MG63 (cell line): ENCODE measurements at regions not wholly inside any gene's neighbourhood (a gene's known extent, or its start where the extent isn't known, plus 50 kb on each side); places are given as distances from the start of the nearest gene placed in this dataset.

Experiments
- DNase-seq: peaks from one replicate; pipeline ENCODE4 v3.0.0-alpha.2; 2020
- H3K27me3 ChIP-seq: fragments of 250-450 bp; sonication (Bioruptor Pico); 2 replicates; pipeline ENCODE4 v1.5.1; 2020; ENCODE audit warnings: mild to moderate bottlenecking, moderate library complexity
- H3K36me3 ChIP-seq: fragments of 250-450 bp; sonication (Bioruptor Pico); 2 replicates; pipeline ENCODE4 v1.5.1; 2020; ENCODE audit warnings: mild to moderate bottlenecking, moderate library complexity
- H3K4me3 ChIP-seq: fragments of 250-450 bp; sonication (Bioruptor Pico); 2 replicates; pipeline ENCODE4 v1.5.1; 2020; ENCODE audit warnings: mild to moderate bottlenecking, moderate library complexity
- H3K9me3 ChIP-seq: fragments of 250-450 bp; sonication (Bioruptor Pico); 2 replicates; pipeline ENCODE4 v1.5.1; 2020; ENCODE audit warnings: mild to moderate bottlenecking, moderate library complexity

DNA sequence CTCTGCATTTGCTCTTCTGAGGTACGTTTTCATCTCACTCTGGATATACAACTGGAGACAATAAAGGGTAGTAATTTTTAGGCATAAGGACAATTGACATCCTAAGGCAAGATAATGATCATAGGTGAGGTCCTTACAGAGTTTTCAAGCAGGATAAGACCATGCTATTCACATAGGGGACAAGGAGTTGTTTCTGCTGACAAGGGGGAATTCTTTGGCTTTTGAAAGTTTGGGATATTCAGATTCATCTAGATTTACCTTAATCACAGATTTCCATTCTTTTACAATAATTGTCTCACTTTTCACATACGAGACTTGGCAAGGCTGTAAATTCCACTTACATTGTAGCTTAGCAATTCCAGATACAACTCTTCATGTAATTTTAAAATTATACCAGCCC, 256.2 kb downstream of the AASDHPPT start:
- Histone ChIP-seq H3K4me3 (no peak overlapping the region), H3K27me3 (no peaks in the 10 kb centered on the region), H3K36me3 (no peaks in the 10 kb centered on the region), H3K9me3 (no peaks in the 10 kb centered on the region)
- DNase-seq = no peak

DNA sequence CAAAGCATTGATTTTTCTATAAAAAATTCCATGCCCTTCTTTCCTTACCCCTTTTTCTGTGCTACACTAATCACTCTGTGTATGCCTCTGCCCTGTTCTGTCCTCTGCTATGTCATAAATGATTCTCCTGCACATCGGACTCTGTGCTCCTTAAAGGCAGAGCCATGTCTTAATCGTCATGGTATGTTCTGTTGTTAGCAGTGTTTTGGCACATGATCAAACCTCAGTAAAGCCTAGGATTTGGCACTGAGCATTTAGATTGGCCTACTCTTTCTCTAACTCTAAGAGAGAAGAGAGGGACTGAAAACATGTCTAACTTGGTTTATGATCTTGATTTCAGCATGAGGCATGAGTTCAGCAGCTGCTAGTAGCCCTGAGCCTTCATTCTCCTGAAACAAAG, 266.9 kb downstream of the AASDHPPT start:
- Histone ChIP-seq H3K9me3 (no peaks in the 10 kb centered on the region), H3K36me3 (no peaks in the 10 kb centered on the region), H3K4me3 (no peak overlapping the region), H3K27me3 (no peaks in the 10 kb centered on the region)
- no peak for DNase-seq

DNA sequence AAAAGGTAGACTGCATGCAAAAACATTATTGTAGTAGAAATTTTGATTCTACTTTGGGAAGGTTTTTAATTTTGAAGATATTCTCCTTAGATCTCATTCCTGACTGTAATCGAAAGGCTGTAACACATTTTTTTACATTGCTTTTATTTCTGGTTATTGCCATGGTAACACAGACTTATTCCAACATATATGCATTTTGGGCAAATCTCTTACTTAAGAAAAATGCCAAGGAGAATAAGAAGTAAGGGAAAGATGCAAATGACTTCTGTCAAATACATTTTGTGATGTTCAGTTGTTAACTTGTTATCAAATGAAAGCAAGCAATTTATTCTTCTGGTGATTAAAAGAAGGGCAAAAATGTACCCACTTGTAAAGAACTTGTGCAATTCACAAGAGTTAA, 267.5 kb downstream of the AASDHPPT start:
- Histone ChIP-seq H3K27me3 (no peaks in the 10 kb centered on the region), H3K4me3 (no peak overlapping the region), H3K9me3 (no peaks in the 10 kb centered on the region), H3K36me3 (no peaks in the 10 kb centered on the region)
- no peak for DNase-seq

- no peaks in the 10 kb centered on the region for H3K27me3 ChIP-seq
- no peak for DNase-seq
- peaks cover 5% of the 10 kb centered on the region; the same call in 1 of the 2 replicates for H3K9me3 ChIP-seq
- H3K4me3 ChIP-seq = no peak overlapping the region
- H3K36me3 ChIP-seq = no peaks in the 10 kb centered on the region
Observed at GRCh38 chr11:106353031-106353430, 275.6 kb downstream of the AASDHPPT start.

- Histone ChIP-seq H3K4me3 (no peak overlapping the region), H3K27me3 (no peaks in the 10 kb centered on the region), H3K36me3 (no peaks in the 10 kb centered on the region), H3K9me3 (no peaks in the 10 kb centered on the region; the same call in 1 of the 2 replicates)
- no peak for DNase-seq
Observed at GRCh38 chr11:106369224-106369623, 291.8 kb downstream of the AASDHPPT start.

- Histone ChIP-seq H3K9me3 (no peaks in the 10 kb centered on the region), H3K4me3 (no peak overlapping the region), H3K36me3 (no peaks in the 10 kb centered on the region), H3K27me3 (no peaks in the 10 kb centered on the region)
- no peak for DNase-seq
Observed at GRCh38 chr11:106378513-106379179, 301.2 kb downstream of the AASDHPPT start.

GRCh38 chr11:106379265-106379664, 301.8 kb downstream of the AASDHPPT start:
- H3K36me3 ChIP-seq = no peaks in the 10 kb centered on the region
- no peaks in the 10 kb centered on the region for H3K27me3 ChIP-seq
- no peak for DNase-seq
- H3K9me3 ChIP-seq = no peaks in the 10 kb centered on the region
- H3K4me3 ChIP-seq = no peak overlapping the region

- Histone ChIP-seq H3K9me3 (no peaks in the 10 kb centered on the region), H3K4me3 (no peak overlapping the region), H3K36me3 (no peaks in the 10 kb centered on the region), H3K27me3 (no peaks in the 10 kb centered on the region)
- no peak for DNase-seq
Observed at GRCh38 chr11:106379712-106380111, 302.2 kb downstream of the AASDHPPT start.

DNA sequence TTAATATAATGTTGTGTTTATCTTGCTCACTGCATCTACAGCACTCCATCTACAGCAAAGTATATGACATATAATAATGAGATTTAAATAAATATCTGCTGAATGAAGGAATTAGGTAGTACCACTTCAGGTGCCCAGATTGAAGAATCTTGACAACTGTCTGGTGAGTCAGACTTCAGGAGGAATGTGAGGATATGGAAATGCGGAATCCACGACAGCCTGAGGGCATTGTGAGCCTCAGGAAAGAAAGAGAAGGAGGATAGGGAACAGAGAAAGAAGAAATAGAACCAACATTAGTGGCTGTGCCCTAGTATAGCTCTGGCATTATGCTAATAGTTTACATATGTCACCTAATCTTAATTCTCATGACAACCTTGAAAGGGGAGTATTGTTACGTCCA, 304.4 kb downstream of the AASDHPPT start:
- H3K27me3 ChIP-seq = no peaks in the 10 kb centered on the region
- 0 out of 2 replicates have a peak, but pooled peaks cover under 1% of the 10 kb centered on the region for H3K9me3 ChIP-seq
- no peak overlapping the region for H3K4me3 ChIP-seq
- no peak for DNase-seq
- H3K36me3 ChIP-seq = no peaks in the 10 kb centered on the region

DNA sequence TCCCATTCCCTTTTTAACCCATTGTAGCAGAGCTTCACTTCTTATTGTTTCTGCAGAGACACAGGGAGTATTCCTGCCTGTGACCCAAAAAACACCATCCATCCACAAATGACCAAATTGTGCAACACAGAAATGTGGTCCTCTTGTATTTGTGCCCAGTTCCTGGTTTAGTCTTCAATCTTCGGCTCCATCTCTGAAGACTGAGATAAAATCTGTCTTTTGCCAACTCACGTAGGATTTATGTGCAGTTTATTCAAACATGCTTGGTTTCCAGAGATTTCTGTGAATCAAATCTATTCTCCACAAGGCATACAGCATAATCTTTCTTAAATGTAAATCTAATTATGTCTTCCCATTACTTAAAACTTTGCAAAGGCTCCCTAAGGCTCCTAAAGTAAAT, 307.0 kb downstream of the AASDHPPT start:
- H3K9me3 ChIP-seq = 0 out of 2 replicates have a peak, but pooled peaks cover 2% of the 10 kb centered on the region
- H3K4me3 ChIP-seq = no peak overlapping the region
- no peak for DNase-seq
- no peaks in the 10 kb centered on the region for H3K27me3 ChIP-seq
- H3K36me3 ChIP-seq = no peaks in the 10 kb centered on the region

- Histone ChIP-seq H3K27me3 (no peaks in the 10 kb centered on the region), H3K36me3 (no peaks in the 10 kb centered on the region), H3K9me3 (0 out of 2 replicates have a peak, but pooled peaks cover 2% of the 10 kb centered on the region), H3K4me3 (no peak overlapping the region)
- no peak for DNase-seq
Observed at GRCh38 chr11:106386519-106386918, 309.1 kb downstream of the AASDHPPT start.

DNA sequence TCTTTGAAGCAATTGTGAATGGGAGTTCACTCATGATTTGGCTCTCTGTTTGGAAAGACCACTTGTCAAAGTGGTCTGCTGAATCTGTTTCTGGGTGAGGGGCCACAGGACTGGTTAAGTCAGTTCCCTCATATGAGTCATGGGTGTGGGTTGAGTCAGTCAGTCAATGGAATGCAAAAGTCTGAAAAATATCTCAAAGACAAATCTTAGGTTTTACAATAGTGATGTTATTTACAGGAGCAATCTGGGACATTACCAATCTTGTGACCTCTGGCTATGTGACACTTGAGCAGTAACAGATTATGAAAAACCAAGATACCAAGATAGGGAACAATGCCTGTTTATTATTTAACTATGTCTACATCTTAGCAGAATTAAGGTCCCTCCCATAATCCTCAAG, 311.6 kb downstream of the AASDHPPT start:
- H3K36me3 ChIP-seq = no peaks in the 10 kb centered on the region
- H3K9me3 ChIP-seq = 0 out of 2 replicates have a peak, but pooled peaks cover 2% of the 10 kb centered on the region
- DNase-seq = peak; percentile 5
- no peaks in the 10 kb centered on the region for H3K27me3 ChIP-seq
- H3K4me3 ChIP-seq = no peak overlapping the region

- no peak for DNase-seq
- peaks cover 2% of the 10 kb centered on the region; the same call in 1 of the 2 replicates for H3K9me3 ChIP-seq
- H3K27me3 ChIP-seq = no peaks in the 10 kb centered on the region
- H3K4me3 ChIP-seq = no peak overlapping the region
- H3K36me3 ChIP-seq = no peaks in the 10 kb centered on the region
Observed at GRCh38 chr11:106390078-106390477, 312.6 kb downstream of the AASDHPPT start.

- Histone ChIP-seq H3K4me3 (no peak overlapping the region), H3K36me3 (no peaks in the 10 kb centered on the region), H3K9me3 (peaks cover 17% of the 10 kb centered on the region), H3K27me3 (no peaks in the 10 kb centered on the region)
- no peak for DNase-seq
Observed at GRCh38 chr11:106391771-106392420, 314.4 kb downstream of the AASDHPPT start.

- Histone ChIP-seq H3K4me3 (no peak overlapping the region), H3K9me3 (peaks cover 15% of the 10 kb centered on the region), H3K36me3 (no peaks in the 10 kb centered on the region), H3K27me3 (no peaks in the 10 kb centered on the region)
- no peak for DNase-seq
Observed at GRCh38 chr11:106395716-106396349, 318.4 kb downstream of the AASDHPPT start.

DNA sequence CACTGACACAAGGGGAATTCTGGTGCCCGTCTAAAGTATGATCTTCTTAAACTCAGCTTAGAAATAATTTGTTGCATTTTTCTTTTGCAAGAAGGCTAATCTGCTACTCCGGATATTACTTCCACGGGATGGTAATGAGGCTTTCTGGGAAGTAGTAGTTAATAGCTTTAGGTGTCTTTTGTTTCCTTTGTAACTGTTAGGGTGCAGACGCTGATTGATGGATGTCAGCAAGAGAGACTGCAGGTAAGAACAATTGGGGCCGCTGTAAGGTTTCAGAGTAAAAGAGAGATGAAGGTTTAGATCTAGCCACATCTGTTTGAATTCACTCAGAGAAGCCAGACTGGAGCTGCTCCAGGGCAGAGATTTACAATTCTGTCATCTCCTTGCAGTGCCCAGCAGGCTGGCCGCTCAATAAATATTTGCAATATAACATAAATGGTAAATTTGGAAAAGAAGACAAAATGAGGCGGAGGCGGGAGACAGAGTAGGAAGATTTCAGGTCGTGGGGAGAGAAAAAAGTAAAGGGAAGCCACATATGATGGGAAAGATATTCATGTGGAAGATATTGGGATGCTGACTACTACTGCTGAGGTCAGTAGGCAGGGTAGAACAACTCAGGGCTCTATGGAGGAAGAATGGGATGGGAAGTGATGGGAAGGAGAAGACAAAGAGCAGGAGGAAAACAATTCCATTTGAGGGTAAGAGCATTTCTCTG, 320.5 kb downstream of the AASDHPPT start:
- Histone ChIP-seq H3K4me3 (no peak overlapping the region), H3K36me3 (no peaks in the 10 kb centered on the region), H3K27me3 (no peaks in the 10 kb centered on the region), H3K9me3 (peaks cover 15% of the 10 kb centered on the region)
- DNase-seq = peak; percentile 59

DNA sequence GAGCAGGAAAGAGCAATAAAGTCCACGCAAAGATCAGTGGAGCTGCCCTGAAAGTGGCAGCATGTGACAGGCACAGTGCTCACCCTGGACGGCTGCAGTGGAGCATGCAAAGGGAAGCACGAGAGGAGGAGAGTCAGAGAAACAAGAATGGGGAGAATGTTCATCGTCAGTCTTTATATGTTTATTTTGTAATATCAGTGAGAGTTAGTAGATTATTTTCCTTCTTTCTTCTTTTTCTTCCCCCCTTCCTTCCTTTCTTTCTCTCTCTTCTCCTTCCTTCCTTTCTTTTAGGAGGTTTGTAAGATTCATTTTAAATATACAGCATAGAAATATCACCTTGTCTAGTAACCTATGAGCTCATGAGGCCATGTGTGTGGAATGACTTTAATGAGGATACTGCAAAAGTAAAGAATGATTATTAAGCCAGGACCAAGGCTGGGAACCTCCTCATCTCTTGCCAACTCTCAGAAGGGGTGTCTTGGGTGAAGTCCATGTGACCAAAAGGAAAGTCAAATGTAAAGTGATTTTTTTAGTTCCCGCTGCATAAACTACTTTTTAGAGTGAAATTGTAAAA, 321.1 kb downstream of the AASDHPPT start:
- no peak overlapping the region for H3K4me3 ChIP-seq
- H3K27me3 ChIP-seq = no peaks in the 10 kb centered on the region
- H3K36me3 ChIP-seq = no peaks in the 10 kb centered on the region
- H3K9me3 ChIP-seq = peaks cover 15% of the 10 kb centered on the region
- peak; percentile 38 for DNase-seq
